LoVo (cell line): ENCODE measurements at regions not wholly inside any gene's neighbourhood (a gene's known extent, or its start where the extent isn't known, plus 50 kb on each side); places are given as distances from the start of the nearest gene placed in this dataset.

Experiments
- DNase-seq: peaks from one replicate; pipeline ENCODE4 v3.0.0-alpha.2; 2016; ENCODE audit warnings: low spot score

GRCh38 chr20:11130554-11131166, 456.9 kb upstream of the JAG1 start:
- no peak for DNase-seq

GRCh38 chr20:11132819-11133415, 459.1 kb upstream of the JAG1 start:
- DNase-seq = no peak

GRCh38 chr20:11136691-11137090, 462.9 kb upstream of the JAG1 start:
- no peak for DNase-seq

GRCh38 chr20:11137688-11138087, 463.9 kb upstream of the JAG1 start:
- no peak for DNase-seq

- no peak for DNase-seq
Measured at GRCh38 chr20:11140359-11140758, 466.6 kb upstream of the JAG1 start.

GRCh38 chr20:11143481-11143880, 469.7 kb upstream of the JAG1 start:
- no peak for DNase-seq

- no peak for DNase-seq
Measured at GRCh38 chr20:11144114-11144950, 470.5 kb upstream of the JAG1 start.

GRCh38 chr20:11145616-11146015, 471.8 kb upstream of the JAG1 start:
- DNase-seq = no peak

GRCh38 chr20:11153819-11154218, 480.0 kb upstream of the JAG1 start:
- no peak for DNase-seq

GRCh38 chr20:11155156-11155756, 481.5 kb upstream of the JAG1 start:
- peak; percentile 3 for DNase-seq

GRCh38 chr20:11156922-11157321, 483.1 kb upstream of the JAG1 start:
- no peak for DNase-seq

GRCh38 chr20:11158146-11158545, 484.3 kb upstream of the JAG1 start:
- DNase-seq = no peak

- no peak for DNase-seq
Measured at GRCh38 chr20:11158589-11158988, 484.8 kb upstream of the JAG1 start.

- no peak for DNase-seq
Measured at GRCh38 chr20:11159728-11160127, 485.9 kb upstream of the JAG1 start.

- no peak for DNase-seq
Measured at GRCh38 chr20:11162026-11162775, 488.4 kb upstream of the JAG1 start.

- no peak for DNase-seq
Measured at GRCh38 chr20:11165789-11166188, 492.0 kb upstream of the JAG1 start.

- no peak for DNase-seq
Measured at GRCh38 chr20:11166712-11167111, 492.9 kb upstream of the JAG1 start.

GRCh38 chr20:11168026-11168425, 494.2 kb upstream of the JAG1 start:
- DNase-seq = no peak

GRCh38 chr20:11170025-11170424, 496.2 kb upstream of the JAG1 start:
- DNase-seq = no peak

- no peak for DNase-seq
Measured at GRCh38 chr20:11170565-11170964, 496.8 kb upstream of the JAG1 start.

- no peak for DNase-seq
Measured at GRCh38 chr20:11172881-11173280, 499.1 kb upstream of the JAG1 start.

- no peak for DNase-seq
Measured at GRCh38 chr20:11173916-11174315, 500.1 kb upstream of the JAG1 start.
